Chondrocyte (in vitro differentiated cells): ENCODE measurements at regions not wholly inside any gene's neighbourhood (a gene's known extent, or its start where the extent isn't known, plus 50 kb on each side); places are given as distances from the start of the nearest gene placed in this dataset.

Experiments
- DNase-seq: peaks from one replicate; pipeline ENCODE4 v3.0.0; 2021; ENCODE audit warnings: mixed read lengths, low spot score
- H3K27ac Mint-ChIP-seq: one replicate; pipeline ENCODE4 v1.8.0; 2021; ENCODE audit warnings: mild to moderate bottlenecking, moderate library complexity, mixed read lengths; ENCODE audit not compliant: unreplicated experiment
- H3K27me3 Mint-ChIP-seq: 2 replicates; pipeline ENCODE4 v1.8.0; 2021; ENCODE audit warnings: low read depth, mixed read lengths
- H3K36me3 Mint-ChIP-seq: 2 replicates; pipeline ENCODE4 v1.8.0; 2021; ENCODE audit warnings: low read depth, mixed read lengths
- H3K4me1 Mint-ChIP-seq: 2 replicates; pipeline ENCODE4 v1.8.0; 2021; ENCODE audit warnings: low read depth, mild to moderate bottlenecking, mixed read lengths
- H3K4me3 Mint-ChIP-seq: one replicate; pipeline ENCODE4 v1.8.0; 2021; ENCODE audit warnings: mild to moderate bottlenecking, moderate library complexity, mixed read lengths; ENCODE audit not compliant: unreplicated experiment
- H3K9me3 Mint-ChIP-seq: 2 replicates; pipeline ENCODE4 v1.8.0; 2021; ENCODE audit warnings: low read depth, mixed read lengths
- TF ChIP-seq, protein P1 (sequence below): fragments of 200-600 bp; sonication (generic); IDR thresholded peaks from 2 replicates; pipeline ENCODE4 v1.5.0; 2021; ENCODE audit warnings: antibody characterized with exemption, mild to moderate bottlenecking, moderate library complexity

DNA sequence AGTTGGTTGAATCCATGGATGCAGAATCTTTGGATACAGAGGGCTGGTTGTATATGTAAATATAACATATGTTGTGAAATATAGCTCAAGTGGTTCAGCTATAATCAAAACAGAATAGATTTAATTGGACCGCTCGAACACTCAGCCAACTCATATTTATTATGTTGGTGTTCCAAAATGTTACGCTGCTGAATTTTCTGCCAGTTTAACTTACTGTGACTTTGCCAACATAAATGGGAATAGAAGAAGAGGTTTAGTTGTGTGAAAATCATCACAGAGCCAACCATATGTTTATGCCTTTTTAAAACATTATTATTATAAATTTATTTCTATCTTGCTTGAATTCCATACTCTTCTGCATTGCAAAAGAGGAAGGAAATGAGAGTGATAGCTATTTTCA is 178.2 kb upstream of the FBXL7 start:
- Mint-ChIP-seq H3K9me3 (peaks cover 5% of the 10 kb centered on the region), H3K4me1 (no peaks in the 10 kb centered on the region), H3K4me3 (no peak overlapping the region), H3K27ac (no peak overlapping the region), H3K27me3 (peaks cover 2% of the 10 kb centered on the region), H3K36me3 (no peaks in the 10 kb centered on the region)
- DNase-seq: no peak
- TF ChIP-seq, protein P1, sequence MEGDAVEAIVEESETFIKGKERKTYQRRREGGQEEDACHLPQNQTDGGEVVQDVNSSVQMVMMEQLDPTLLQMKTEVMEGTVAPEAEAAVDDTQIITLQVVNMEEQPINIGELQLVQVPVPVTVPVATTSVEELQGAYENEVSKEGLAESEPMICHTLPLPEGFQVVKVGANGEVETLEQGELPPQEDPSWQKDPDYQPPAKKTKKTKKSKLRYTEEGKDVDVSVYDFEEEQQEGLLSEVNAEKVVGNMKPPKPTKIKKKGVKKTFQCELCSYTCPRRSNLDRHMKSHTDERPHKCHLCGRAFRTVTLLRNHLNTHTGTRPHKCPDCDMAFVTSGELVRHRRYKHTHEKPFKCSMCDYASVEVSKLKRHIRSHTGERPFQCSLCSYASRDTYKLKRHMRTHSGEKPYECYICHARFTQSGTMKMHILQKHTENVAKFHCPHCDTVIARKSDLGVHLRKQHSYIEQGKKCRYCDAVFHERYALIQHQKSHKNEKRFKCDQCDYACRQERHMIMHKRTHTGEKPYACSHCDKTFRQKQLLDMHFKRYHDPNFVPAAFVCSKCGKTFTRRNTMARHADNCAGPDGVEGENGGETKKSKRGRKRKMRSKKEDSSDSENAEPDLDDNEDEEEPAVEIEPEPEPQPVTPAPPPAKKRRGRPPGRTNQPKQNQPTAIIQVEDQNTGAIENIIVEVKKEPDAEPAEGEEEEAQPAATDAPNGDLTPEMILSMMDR: no peak

DNA sequence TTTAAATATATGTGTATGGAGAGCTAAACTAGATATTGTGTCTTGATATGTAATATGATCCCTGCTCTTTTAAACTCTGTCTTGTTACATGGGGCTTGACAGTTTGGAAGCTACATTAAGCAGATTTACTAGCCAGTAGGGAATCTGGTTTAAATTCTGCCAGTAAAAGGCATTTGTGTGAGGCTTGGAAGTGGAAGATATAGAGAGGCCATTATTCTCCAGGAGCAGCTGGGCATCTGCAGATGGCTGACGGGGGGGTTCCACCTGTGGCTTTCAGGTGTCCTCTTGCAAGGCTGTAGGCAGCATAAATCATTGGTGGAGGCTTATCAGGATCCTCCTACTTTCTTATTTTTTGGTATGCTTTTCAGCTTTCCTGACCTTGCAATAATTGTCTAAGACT is 179.1 kb upstream of the FBXL7 start:
- H3K4me1 Mint-ChIP-seq: no peaks in the 10 kb centered on the region

DNA sequence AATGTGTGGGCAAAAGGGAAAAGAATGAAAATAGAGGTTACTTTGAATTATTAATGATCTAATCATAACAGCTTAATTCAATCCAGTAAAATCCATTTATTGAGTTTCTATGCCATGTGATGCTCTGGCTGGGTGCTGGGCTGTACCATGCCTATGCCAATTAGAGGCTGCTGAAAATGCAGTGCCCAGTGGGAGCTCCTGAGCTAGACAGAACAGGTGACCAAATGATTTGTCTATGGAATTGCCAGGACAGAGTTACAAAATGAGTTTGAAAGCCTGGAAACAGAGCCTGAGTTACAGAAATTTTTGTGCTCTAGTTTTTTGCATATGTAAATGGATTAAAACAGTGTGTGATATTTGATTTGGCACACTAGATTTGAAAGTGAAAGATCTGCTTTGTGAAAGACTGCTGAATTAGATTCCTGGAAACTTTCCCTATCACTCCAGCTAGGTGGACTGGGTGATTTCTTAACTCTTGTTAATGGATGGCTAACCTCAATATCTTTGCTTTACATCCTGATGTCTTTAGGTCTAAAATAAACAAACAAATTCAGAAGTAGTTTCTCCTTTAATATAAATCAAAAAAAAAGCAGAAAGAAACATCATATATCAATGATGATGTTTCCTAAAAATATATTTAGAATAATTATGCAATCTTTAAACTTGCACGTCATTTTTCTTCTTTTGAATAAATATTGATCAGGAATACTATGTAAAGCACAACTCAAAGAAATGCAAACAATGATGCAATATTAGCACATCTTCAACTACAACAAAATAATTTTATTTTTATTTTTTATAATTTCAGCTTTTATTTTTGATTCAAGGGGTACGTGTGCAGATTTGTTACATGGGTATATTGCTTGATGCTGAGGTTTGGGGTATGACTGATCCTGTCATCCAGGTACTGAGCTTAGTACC is 194.8 kb upstream of the FBXL7 start:
- Mint-ChIP-seq H3K4me1 (no peaks in the 10 kb centered on the region), H3K27me3 (peaks cover 16% of the 10 kb centered on the region), H3K36me3 (no peaks in the 10 kb centered on the region), H3K27ac (no peak overlapping the region), H3K9me3 (no peaks in the 10 kb centered on the region), H3K4me3 (no peak overlapping the region)
- no peak for DNase-seq
- TF ChIP-seq, protein P1: no peak

More for the DNA sequence above, 179.1 kb upstream of the FBXL7 start:
- H3K36me3 Mint-ChIP-seq: no peaks in the 10 kb centered on the region
- peaks cover 6% of the 10 kb centered on the region for H3K27me3 Mint-ChIP-seq
- DNase-seq: no peak
- peaks cover 9% of the 10 kb centered on the region for H3K9me3 Mint-ChIP-seq
- no peak overlapping the region for H3K4me3 Mint-ChIP-seq
- TF ChIP-seq, protein P1: no peak
- no peak overlapping the region for H3K27ac Mint-ChIP-seq

DNA sequence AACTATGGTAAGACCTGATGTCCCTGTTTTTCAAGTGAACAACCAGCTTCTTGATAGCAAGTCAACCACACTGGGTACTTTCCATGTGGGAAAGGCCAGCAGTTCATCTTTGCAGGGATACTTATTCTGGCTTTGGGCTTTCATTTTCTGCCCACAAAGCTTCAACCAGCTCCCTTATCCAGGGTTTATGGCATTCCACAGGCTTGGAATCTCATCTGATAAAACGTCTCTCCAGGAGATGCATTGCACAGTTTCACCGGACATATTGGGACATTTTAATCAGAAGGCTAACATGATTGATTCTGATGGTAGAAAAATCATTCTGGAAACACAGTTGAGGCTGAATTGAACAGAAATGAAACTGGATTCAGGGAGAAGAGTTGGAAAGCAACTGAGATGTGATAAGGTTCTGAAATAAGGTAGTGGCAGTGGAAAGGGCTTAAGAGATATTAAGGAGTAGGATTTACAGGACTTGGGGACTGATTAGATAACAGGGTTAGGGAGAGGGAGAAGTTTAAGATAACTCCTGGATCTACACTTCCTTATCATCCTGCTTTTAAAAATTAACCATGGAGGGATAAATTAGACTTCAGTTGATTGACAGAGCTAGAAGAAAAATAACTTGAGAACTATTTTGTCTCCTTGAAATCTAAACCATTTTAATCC is 195.8 kb upstream of the FBXL7 start:
- Mint-ChIP-seq H3K36me3 (no peaks in the 10 kb centered on the region), H3K27ac (no peak overlapping the region)
- no peak for DNase-seq

DNA sequence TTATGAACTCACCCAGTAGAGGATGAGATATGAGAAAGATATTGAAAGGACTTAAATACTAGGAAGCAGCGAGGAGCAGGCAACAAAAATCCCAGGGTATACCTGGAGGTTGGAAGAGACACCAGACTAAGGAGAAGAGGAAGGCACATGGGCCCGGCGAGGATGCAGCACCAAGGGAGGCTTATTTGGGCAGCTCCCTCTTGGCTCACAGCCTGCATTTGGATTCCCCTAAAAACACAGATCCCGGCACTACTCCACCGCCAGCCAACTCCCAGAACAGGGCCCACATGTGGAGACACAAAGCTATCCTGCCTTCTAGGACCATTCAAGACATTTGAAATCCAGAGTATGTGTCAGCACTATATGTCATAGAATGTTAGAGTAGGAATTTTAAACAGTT is 199.8 kb upstream of the FBXL7 start:
- no peak for DNase-seq
- H3K4me1 Mint-ChIP-seq: no peaks in the 10 kb centered on the region
- TF ChIP-seq, protein P1: no peak
- H3K4me3 Mint-ChIP-seq: no peak overlapping the region
- H3K27ac Mint-ChIP-seq: no peak overlapping the region
- H3K36me3 Mint-ChIP-seq: no peaks in the 10 kb centered on the region
- H3K27me3 Mint-ChIP-seq: peaks cover 12% of the 10 kb centered on the region
- no peaks in the 10 kb centered on the region for H3K9me3 Mint-ChIP-seq

More for the DNA sequence above, 195.8 kb upstream of the FBXL7 start:
- H3K4me1 Mint-ChIP-seq: no peaks in the 10 kb centered on the region
- H3K27me3 Mint-ChIP-seq: peaks cover 19% of the 10 kb centered on the region
- no peaks in the 10 kb centered on the region for H3K9me3 Mint-ChIP-seq
- TF ChIP-seq, protein P1: no peak
- H3K4me3 Mint-ChIP-seq: no peak overlapping the region
